ENCODE measurements at regions not wholly inside any gene's neighbourhood (a gene's known extent, or its start where the extent isn't known, plus 50 kb on each side); places are given as distances from the start of the nearest gene placed in this dataset.

DNA sequence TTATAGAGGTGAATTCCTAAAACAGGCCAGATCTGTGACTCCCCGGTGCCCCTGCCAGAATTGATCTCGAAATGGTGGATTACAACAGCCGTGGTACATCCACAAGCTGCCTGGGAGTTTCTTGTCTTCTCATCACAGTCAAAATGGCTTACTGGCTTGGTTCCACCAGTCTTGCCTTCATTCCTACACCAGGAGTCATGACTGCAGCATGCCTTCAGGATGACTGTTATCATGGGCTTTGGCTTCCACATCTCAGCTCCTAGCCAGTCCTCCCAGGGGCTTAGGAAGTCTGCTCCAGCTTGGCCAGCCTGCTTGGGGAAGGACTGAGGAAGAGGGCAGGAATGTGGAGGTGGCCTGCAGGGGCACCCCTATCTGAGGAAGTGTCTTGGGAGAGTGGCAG is 132.9 kb upstream of the NR3C1 start:
- TF ChIP-seq, protein P1, sequence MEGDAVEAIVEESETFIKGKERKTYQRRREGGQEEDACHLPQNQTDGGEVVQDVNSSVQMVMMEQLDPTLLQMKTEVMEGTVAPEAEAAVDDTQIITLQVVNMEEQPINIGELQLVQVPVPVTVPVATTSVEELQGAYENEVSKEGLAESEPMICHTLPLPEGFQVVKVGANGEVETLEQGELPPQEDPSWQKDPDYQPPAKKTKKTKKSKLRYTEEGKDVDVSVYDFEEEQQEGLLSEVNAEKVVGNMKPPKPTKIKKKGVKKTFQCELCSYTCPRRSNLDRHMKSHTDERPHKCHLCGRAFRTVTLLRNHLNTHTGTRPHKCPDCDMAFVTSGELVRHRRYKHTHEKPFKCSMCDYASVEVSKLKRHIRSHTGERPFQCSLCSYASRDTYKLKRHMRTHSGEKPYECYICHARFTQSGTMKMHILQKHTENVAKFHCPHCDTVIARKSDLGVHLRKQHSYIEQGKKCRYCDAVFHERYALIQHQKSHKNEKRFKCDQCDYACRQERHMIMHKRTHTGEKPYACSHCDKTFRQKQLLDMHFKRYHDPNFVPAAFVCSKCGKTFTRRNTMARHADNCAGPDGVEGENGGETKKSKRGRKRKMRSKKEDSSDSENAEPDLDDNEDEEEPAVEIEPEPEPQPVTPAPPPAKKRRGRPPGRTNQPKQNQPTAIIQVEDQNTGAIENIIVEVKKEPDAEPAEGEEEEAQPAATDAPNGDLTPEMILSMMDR (IDR thresholded peaks at IDR 0.05; ENCODE audit: control extremely low read depth in 1 of 3, insufficient read depth in 1 of 3, low read depth in 1 of 3, low read length in 3 of 3): no peak
- TF ChIP-seq EGR1 (IDR thresholded peaks at IDR 0.05; ENCODE audit: borderline replicate concordance, low read depth, low read length): no peak
- TF ChIP-seq CREB1 (IDR thresholded peaks at IDR 0.05): no peak
- TF ChIP-seq SP2 (IDR thresholded peaks at IDR 0.05; ENCODE audit: low read length): no peak
- no peak for TF ChIP-seq KDM5A (IDR thresholded peaks at IDR 0.05; ENCODE audit: low read length)
- no peak for TF ChIP-seq EZH2 (IDR thresholded peaks at IDR 0.05; ENCODE audit: low read depth, low read length, severe bottlenecking)
- no peak for TF ChIP-seq TAF1 (IDR thresholded peaks at IDR 0.05; ENCODE audit: low read depth, low read length)
- TF ChIP-seq SRF (IDR thresholded peaks at IDR 0.05; ENCODE audit: low read depth, low read length): no peak
- TF ChIP-seq, protein P2, sequence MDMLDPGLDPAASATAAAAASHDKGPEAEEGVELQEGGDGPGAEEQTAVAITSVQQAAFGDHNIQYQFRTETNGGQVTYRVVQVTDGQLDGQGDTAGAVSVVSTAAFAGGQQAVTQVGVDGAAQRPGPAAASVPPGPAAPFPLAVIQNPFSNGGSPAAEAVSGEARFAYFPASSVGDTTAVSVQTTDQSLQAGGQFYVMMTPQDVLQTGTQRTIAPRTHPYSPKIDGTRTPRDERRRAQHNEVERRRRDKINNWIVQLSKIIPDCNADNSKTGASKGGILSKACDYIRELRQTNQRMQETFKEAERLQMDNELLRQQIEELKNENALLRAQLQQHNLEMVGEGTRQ (IDR thresholded peaks at IDR 0.05; ENCODE audit: low read length): no peak
- no peak for TF ChIP-seq TCF12 (IDR thresholded peaks at IDR 0.05; ENCODE audit: low read depth, low read length)
- no peak for TF ChIP-seq POLR2A (IDR thresholded peaks at IDR 0.05; ENCODE audit: control extremely low read depth in 1 of 2, low read depth in 2 of 2, low read length in 2 of 2)
